AG09309 (cell line): ENCODE measurements at regions not wholly inside any gene's neighbourhood (a gene's known extent, or its start where the extent isn't known, plus 50 kb on each side); places are given as distances from the start of the nearest gene placed in this dataset.

Experiments
- DNase-seq: peaks from one replicate; pipeline ENCODE4 v3.0.0-alpha.2; 2010; ENCODE audit warnings: low read depth
- H3K4me3 ChIP-seq: 2 replicates; pipeline ENCODE4 v1.5.1; 2011; ENCODE audit warnings: mild to moderate bottlenecking, low read depth, low read length, moderate library complexity; ENCODE audit not compliant: control insufficient read depth
- CTCF ChIP-seq: IDR thresholded peaks from 2 replicates; pipeline ENCODE4 v1.5.1; 2011; ENCODE audit warnings: mild to moderate bottlenecking, low read depth, low read length, inconsistent platforms; ENCODE audit not compliant: insufficient read depth, control insufficient read depth; ENCODE audit errors: missing control alignments

DNA sequence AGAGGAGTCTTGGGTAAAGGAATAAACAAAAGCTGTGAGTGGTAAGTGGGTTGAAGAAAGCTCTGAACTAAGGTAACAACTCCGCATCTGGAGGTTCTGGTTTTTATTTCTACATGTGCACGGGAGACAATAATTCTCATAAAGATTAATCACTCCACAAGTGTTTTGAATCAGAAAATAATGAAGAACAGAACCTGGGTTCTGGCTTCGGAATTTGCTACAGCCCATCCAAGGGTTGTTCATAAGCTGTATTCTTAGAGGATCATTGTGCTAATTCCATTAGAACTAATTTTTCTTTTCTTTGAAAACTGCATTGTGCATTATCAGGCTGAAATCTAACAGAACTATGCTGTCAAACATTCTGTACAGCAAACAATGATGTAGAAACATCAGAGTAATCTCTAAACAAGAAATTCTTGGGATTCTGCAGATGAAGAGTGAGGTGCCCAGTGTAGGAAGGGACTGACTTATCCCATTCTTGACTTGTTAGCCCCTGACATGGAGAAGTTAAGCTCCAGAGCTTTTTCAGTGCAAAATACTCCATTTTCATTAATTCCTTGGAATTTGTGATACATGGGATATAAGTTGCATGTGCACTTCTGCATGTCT lies 368.2 kb downstream of the COG6 start:
- no peak overlapping the region for H3K4me3 ChIP-seq
- TF ChIP-seq CTCF: no peak
- no peak for DNase-seq

- no peak overlapping the region for H3K4me3 ChIP-seq
- DNase-seq: no peak
- no peak for TF ChIP-seq CTCF
Observed at GRCh38 chr13:40024204-40024966, 368.9 kb downstream of the COG6 start.

- no peak for TF ChIP-seq CTCF
- H3K4me3 ChIP-seq: no peak overlapping the region
- DNase-seq: no peak
Observed at GRCh38 chr13:40024967-40025714, 369.7 kb downstream of the COG6 start.

- no peak for DNase-seq
- no peak for TF ChIP-seq CTCF
- H3K4me3 ChIP-seq: no peak overlapping the region
Observed at GRCh38 chr13:40026174-40026585, 370.7 kb downstream of the COG6 start.

DNA sequence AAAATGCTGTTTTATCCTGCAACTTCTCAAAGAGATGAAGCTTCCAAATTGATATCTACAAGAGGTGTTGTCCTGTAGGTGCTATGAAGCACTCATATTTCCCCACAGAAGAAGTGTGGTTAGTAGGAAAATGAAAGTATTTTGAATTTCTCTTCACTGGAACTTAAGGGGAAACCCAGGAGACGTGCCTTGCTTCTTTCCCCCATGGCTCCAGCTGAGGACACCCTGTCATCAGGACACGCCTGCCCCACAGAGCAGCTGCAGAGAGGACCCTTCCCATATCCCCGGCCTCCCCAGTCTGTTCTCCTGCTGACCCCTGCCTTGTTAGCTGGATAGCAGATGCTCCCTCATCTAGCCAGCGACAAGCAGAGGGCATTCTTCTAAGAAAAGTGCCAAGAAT lies 371.3 kb downstream of the COG6 start:
- no peak overlapping the region for H3K4me3 ChIP-seq
- no peak for TF ChIP-seq CTCF
- DNase-seq: no peak

DNA sequence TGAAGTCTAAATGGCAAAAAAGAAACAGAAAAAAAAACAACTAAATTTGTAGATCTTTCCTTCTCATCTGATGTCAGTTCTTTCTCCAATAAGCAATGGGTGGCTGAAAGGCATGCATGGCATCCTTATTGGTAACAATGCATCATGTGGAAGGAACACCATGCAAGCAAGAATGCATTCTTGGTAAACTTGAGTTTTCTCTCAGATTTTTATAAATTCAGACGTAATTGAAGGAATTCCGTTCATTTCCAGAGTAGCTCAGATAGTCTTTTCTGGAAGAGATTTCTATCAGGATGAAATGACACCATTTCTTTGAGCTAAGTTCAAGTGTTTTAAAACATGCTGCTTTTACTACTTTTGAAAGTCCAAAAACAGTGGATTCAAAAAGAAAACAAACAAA lies 373.0 kb downstream of the COG6 start:
- no peak for TF ChIP-seq CTCF
- DNase-seq: no peak

More for the DNA sequence above, 373.0 kb downstream of the COG6 start:
- no peak overlapping the region for H3K4me3 ChIP-seq
